Loucy (cell line): ENCODE measurements at regions not wholly inside any gene's neighbourhood (a gene's known extent, or its start where the extent isn't known, plus 50 kb on each side); places are given as distances from the start of the nearest gene placed in this dataset.

Experiments used
- H2AFZ ChIP-seq: fragments of 200-600 bp; sonication (generic); 2 replicates; pipeline ENCODE4 v1.6.0; 2016; ENCODE audit warnings: antibody characterized with exemption, mild to moderate bottlenecking, low read length, moderate library complexity
- H3F3A ChIP-seq: fragments of 200-600 bp; 2 replicates; pipeline ENCODE4 v1.6.0; 2016; ENCODE audit warnings: antibody characterized with exemption, low read depth, mild to moderate bottlenecking
- H3K27me3 ChIP-seq: fragments of 200-600 bp; sonication (generic); 2 replicates; pipeline ENCODE4 v1.6.1; 2014; ENCODE audit warnings: low read length, mild to moderate bottlenecking; ENCODE audit not compliant: insufficient read depth, poor library complexity, severe bottlenecking
- H3K36me3 ChIP-seq: fragments of 200-600 bp; sonication (generic); 2 replicates; pipeline ENCODE4 v1.6.1; 2016; ENCODE audit warnings: low read length; ENCODE audit not compliant: insufficient read depth
- H3K4me1 ChIP-seq: fragments of 200-600 bp; sonication (generic); 2 replicates; pipeline ENCODE4 v1.5.1; 2014; ENCODE audit warnings: low read length, mild to moderate bottlenecking; ENCODE audit not compliant: insufficient read depth, poor library complexity, severe bottlenecking
- H3K4me2 ChIP-seq: fragments of 200-600 bp; sonication (generic); 2 replicates; pipeline ENCODE4 v1.6.0; 2014; ENCODE audit warnings: antibody characterized with exemption, low read length, low read depth, mild to moderate bottlenecking; ENCODE audit not compliant: poor library complexity, severe bottlenecking
- H3K4me3 ChIP-seq: fragments of 200-600 bp; sonication (generic); 2 replicates; pipeline ENCODE4 v1.5.1; 2014; ENCODE audit warnings: low read length, mild to moderate bottlenecking, mixed read lengths; ENCODE audit not compliant: poor library complexity, severe bottlenecking
- H3K79me2 ChIP-seq: fragments of 200-600 bp; sonication (generic); 2 replicates; pipeline ENCODE4 v1.6.1; 2014; ENCODE audit warnings: low read length; ENCODE audit not compliant: insufficient read depth
- H3K9ac ChIP-seq: fragments of 200-600 bp; sonication (generic); 2 replicates; pipeline ENCODE4 v1.6.0; 2014; ENCODE audit warnings: mild to moderate bottlenecking, low read depth, low read length, moderate library complexity; ENCODE audit not compliant: poor library complexity, severe bottlenecking
- H3K9me2 ChIP-seq: fragments of 200-600 bp; sonication (generic); replicated peaks from 2 replicates; pipeline ENCODE4 v1.6.1; 2016; ENCODE audit warnings: low read depth, low read length, mixed read lengths
- H3K9me3 ChIP-seq: fragments of 200-600 bp; sonication (generic); 2 replicates; pipeline ENCODE4 v1.6.1; 2014; ENCODE audit warnings: mild to moderate bottlenecking, antibody characterized with exemption, low read length, low read depth; ENCODE audit not compliant: insufficient read depth
- H4K20me1 ChIP-seq: fragments of 200-600 bp; sonication (generic); 2 replicates; pipeline ENCODE4 v1.6.0; 2014; ENCODE audit warnings: antibody characterized with exemption, low read length, mild to moderate bottlenecking; ENCODE audit not compliant: insufficient read depth, poor library complexity, severe bottlenecking
- EZH2phosphoT487 ChIP-seq: fragments of 200-600 bp; IDR thresholded peaks from 2 replicates; pipeline ENCODE4 v1.6.1; 2018; ENCODE audit warnings: antibody characterized with exemption, mild to moderate bottlenecking, moderate library complexity, borderline replicate concordance
- TF ChIP-seq, protein P1 (sequence below): fragments of 200-600 bp; sonication (generic); conservative IDR thresholded peaks from 2 replicates; pipeline ENCODE4 v1.5.1; 2014; ENCODE audit warnings: mild to moderate bottlenecking, antibody characterized with exemption, low read length

DNA sequence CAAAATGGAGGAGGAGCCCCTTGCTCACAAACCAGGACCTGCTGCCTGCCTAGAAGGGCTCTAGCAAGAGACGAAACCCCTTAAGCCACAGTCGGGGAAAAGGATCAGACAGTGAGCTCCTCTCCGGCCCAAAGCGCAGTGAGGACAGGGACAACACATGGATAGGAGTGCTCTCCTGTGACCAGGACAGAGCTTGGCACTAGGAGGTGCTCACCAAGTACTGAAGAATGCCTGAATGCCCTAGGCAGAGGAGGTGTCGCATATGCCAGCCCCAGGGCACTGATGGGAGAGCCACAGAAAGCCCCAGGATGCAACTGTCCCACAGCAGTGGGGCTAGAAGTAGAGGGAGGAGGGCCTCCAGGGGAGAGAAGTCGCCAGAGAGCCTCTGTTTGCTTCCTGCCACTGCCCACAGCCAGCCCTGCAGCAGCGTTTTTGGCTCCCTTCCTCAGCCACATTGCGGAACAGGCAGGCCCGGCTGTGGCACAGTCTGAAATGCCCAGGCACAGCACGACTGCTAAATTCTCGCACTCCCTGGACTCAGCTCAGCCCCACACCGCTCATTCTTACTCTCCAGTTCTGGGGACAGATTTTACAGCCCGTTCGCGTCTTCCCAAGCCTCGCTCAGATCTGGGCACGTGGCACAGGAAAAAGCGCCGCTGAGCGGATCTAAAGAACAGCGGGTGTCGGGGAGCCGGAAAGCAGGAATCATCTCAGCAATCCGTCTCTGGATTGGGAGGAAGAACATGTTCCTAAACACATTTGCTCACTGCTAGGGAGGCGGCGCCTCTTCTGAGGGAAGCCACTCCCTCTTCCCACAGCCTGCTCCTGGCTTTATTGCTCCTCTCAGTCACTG is 98.7 kb upstream of the POU3F3 start:
- no peaks in the 10 kb centered on the region for H3K9me3 ChIP-seq
- peak overlapping the region; percentile 49; the same call in 1 of the 2 replicates for H2AFZ ChIP-seq
- H3F3A ChIP-seq: no peaks in the 10 kb centered on the region
- no peak for TF ChIP-seq EZH2phosphoT487
- TF ChIP-seq, protein P1, sequence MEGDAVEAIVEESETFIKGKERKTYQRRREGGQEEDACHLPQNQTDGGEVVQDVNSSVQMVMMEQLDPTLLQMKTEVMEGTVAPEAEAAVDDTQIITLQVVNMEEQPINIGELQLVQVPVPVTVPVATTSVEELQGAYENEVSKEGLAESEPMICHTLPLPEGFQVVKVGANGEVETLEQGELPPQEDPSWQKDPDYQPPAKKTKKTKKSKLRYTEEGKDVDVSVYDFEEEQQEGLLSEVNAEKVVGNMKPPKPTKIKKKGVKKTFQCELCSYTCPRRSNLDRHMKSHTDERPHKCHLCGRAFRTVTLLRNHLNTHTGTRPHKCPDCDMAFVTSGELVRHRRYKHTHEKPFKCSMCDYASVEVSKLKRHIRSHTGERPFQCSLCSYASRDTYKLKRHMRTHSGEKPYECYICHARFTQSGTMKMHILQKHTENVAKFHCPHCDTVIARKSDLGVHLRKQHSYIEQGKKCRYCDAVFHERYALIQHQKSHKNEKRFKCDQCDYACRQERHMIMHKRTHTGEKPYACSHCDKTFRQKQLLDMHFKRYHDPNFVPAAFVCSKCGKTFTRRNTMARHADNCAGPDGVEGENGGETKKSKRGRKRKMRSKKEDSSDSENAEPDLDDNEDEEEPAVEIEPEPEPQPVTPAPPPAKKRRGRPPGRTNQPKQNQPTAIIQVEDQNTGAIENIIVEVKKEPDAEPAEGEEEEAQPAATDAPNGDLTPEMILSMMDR: no peak
- H3K27me3 ChIP-seq: no peaks in the 10 kb centered on the region
- no peaks in the 10 kb centered on the region for H3K36me3 ChIP-seq
- H4K20me1 ChIP-seq: no peaks in the 10 kb centered on the region
- H3K9ac ChIP-seq: no peak overlapping the region
- H3K4me1 ChIP-seq: peaks cover 12% of the 10 kb centered on the region
- H3K9me2 ChIP-seq: no peaks in the 10 kb centered on the region
- no peaks in the 10 kb centered on the region for H3K79me2 ChIP-seq
- no peak overlapping the region for H3K4me3 ChIP-seq
- H3K4me2 ChIP-seq: no peak overlapping the region

DNA sequence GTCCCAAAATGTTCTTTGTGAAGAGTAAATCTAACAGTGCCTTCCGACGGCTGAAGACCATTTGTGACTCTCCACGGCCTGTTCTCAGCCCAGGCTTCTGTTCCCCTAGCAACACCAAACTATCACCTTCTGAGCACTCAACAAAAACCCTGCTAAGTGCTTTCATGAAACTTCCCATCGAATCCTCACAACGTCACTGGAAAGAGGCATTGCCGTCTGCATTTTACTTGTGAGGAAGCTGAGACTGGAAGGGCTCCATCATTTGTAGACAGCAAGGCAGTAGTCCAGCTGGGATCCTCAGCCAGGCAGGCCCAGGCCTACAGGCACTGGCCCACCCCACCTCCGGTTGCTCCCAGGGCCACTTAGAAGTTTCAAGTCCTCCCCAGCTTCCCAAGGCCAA is 97.8 kb upstream of the POU3F3 start:
- Histone ChIP-seq H3K9me3 (no peaks in the 10 kb centered on the region), H2AFZ (no peak overlapping the region), H3K4me2 (no peak overlapping the region), H3K27me3 (no peaks in the 10 kb centered on the region), H3K79me2 (no peaks in the 10 kb centered on the region), H3K4me1 (peaks cover 12% of the 10 kb centered on the region), H3K4me3 (no peak overlapping the region), H3K9me2 (no peaks in the 10 kb centered on the region), H3K9ac (no peak overlapping the region), H4K20me1 (no peaks in the 10 kb centered on the region), H3F3A (no peaks in the 10 kb centered on the region), H3K36me3 (no peaks in the 10 kb centered on the region)
- TF ChIP-seq, protein P1: no peak
- TF ChIP-seq EZH2phosphoT487: no peak

DNA sequence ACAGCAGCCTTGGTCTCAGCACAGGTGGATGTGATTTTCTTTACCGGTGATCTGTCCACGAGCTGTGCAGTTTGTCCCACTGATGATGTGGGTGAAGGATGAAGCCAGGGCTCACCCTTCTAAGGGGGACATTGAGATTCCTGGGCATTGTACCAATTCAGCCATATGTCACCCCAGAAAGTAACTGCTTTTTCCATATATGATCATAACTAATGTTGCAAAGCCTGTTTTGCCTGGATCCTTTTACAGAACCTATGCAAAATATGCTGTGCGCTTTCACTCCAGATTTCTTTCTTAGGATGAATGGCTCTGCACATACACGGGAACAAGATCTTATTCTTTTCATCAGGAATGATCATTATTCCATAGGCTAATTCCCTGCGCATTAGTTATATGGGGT is 96.9 kb upstream of the POU3F3 start:
- no peaks in the 10 kb centered on the region for H3K9me2 ChIP-seq
- no peaks in the 10 kb centered on the region for H4K20me1 ChIP-seq

More for the DNA sequence above, 96.9 kb upstream of the POU3F3 start:
- H2AFZ ChIP-seq: no peak overlapping the region
- no peaks in the 10 kb centered on the region for H3F3A ChIP-seq
- no peak overlapping the region for H3K4me2 ChIP-seq
- no peaks in the 10 kb centered on the region for H3K36me3 ChIP-seq
- TF ChIP-seq EZH2phosphoT487: no peak
- TF ChIP-seq, protein P1: no peak
- peaks cover 12% of the 10 kb centered on the region for H3K4me1 ChIP-seq
- H3K4me3 ChIP-seq: no peak overlapping the region
- no peaks in the 10 kb centered on the region for H3K27me3 ChIP-seq
- H3K9me3 ChIP-seq: no peaks in the 10 kb centered on the region
- no peak overlapping the region for H3K9ac ChIP-seq
- no peaks in the 10 kb centered on the region for H3K79me2 ChIP-seq
